IPS-18a (cell line): ENCODE measurements at regions not wholly inside any gene's neighbourhood (a gene's known extent, or its start where the extent isn't known, plus 50 kb on each side); places are given as distances from the start of the nearest gene placed in this dataset.
"Not testable (repeated sequence)": the region's sequence is repeated elsewhere in the genome, so short reads cannot be mapped to it uniquely, and the experiment has no call there.

Experiments
- H3K27ac ChIP-seq: one replicate; pipeline ENCODE4 v1.5.1; 2013; ENCODE audit warnings: low read length
- H3K27me3 ChIP-seq: one replicate; pipeline ENCODE4 v1.6.1; 2013; ENCODE audit warnings: mild to moderate bottlenecking, low read length; ENCODE audit not compliant: control insufficient read depth, insufficient read depth
- H3K36me3 ChIP-seq: one replicate; pipeline ENCODE4 v1.6.1; 2013; ENCODE audit warnings: low read depth, low read length; ENCODE audit not compliant: control insufficient read depth
- H3K4me1 ChIP-seq: one replicate; pipeline ENCODE4 v1.6.1; 2013; ENCODE audit warnings: low read depth, low read length; ENCODE audit not compliant: control insufficient read depth
- H3K4me3 ChIP-seq: one replicate; pipeline ENCODE4 v1.5.1; 2013; ENCODE audit warnings: low read length
- H3K9ac ChIP-seq: one replicate; pipeline ENCODE4 v1.6.1; 2013; ENCODE audit warnings: mild to moderate bottlenecking, low read length, moderate library complexity
- H3K9me3 ChIP-seq: one replicate; pipeline ENCODE4 v1.6.1; 2013; ENCODE audit warnings: low read depth, low read length; ENCODE audit not compliant: control insufficient read depth

- not testable (repeated sequence) for H3K4me3 ChIP-seq, H3K9me3 ChIP-seq, H3K36me3 ChIP-seq, H3K27ac ChIP-seq, H3K27me3 ChIP-seq, H3K4me1 ChIP-seq, H3K9ac ChIP-seq
Measured at GRCh38 chr3:198137038-198137835, 177.2 kb downstream of the LMLN start.

DNA sequence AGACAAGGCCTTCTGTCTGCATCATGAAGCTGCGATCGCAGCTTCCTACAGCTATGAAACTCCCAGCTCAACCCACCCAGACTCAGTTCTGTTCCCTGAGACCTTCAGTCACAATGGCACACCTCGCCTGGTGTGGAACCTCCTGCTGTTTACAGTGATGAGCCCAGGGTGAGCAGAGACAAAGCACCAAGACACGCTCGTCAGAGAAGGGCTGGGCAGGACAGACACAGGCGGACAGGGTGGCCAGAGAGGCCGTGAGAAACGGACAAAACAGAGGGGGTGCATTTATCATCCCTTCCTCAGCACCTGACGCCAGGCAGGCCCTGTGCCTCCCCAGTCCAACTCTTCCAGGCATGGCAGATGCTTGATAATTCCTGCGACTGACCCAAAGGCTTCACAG, 178.2 kb downstream of the LMLN start:
- not testable (repeated sequence) for H3K4me1 ChIP-seq, H3K9ac ChIP-seq, H3K4me3 ChIP-seq, H3K27me3 ChIP-seq, H3K27ac ChIP-seq, H3K36me3 ChIP-seq, H3K9me3 ChIP-seq

DNA sequence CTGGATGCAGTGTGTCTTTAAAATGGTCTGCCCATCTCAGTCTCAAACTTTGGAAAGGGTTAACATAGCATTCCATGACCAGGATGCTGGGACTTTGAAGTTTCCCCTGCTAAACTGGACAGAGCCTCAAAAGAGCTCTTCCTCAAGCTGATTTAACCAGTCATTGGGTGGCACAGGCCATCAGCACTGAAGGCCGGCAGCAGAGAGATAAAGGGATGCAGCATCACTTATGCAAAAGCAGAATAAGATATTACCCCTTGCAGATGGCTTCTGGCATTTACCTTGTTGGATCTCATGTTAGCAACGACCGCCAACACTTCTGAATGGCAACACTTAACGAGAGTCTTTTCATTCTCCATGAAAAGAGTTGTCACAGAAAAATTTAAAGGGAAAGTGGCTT, 179.0 kb downstream of the LMLN start:
- not testable (repeated sequence) for H3K36me3 ChIP-seq, H3K27ac ChIP-seq, H3K27me3 ChIP-seq, H3K4me1 ChIP-seq, H3K9ac ChIP-seq, H3K4me3 ChIP-seq, H3K9me3 ChIP-seq

DNA sequence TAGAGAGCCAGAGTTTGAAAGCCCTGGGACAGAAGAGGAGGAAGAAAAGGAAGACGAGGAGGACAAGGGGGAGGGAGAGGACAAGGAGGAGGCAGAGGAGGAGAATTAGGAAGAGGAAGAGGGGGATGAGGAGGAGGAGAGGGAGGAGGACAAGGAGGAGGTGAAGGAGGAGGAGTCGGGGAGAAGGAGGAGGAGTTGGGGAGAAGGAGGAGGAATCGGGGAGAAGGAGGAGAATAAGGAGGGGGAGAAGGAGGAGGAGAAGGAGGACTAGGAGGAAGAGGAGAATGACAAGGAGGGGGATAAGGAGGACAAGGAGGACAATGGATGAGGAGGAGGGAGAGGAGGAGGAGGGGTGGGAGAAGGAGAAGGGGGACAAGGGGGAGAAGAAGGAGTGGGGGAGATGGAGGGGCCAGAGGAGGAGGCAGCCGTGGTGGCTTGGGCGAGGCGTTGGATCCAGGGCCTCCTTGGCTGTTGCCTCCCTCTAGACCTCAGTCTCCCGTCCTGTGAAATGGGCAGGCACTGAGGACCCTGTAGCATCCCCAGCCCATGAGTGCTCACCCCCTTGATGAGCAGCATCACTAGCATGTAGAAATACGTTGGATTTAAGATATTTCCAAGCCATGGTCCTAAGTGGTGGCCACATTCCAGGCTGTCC, 179.6 kb downstream of the LMLN start:
- not testable (repeated sequence) for H3K4me1 ChIP-seq, H3K9ac ChIP-seq, H3K27me3 ChIP-seq, H3K4me3 ChIP-seq, H3K36me3 ChIP-seq, H3K9me3 ChIP-seq, H3K27ac ChIP-seq

- not testable (repeated sequence) for H3K4me3 ChIP-seq
Measured at GRCh38 chr3:198143300-198144137, 183.5 kb downstream of the LMLN start.

GRCh38 chr3:198145231-198145784, 185.3 kb downstream of the LMLN start:
- H3K9me3 ChIP-seq, H3K4me3 ChIP-seq, H3K27ac ChIP-seq: not testable (repeated sequence)

More at GRCh38 chr3:198143300-198144137, 183.5 kb downstream of the LMLN start:
- not testable (repeated sequence) for H3K9ac ChIP-seq, H3K27ac ChIP-seq, H3K27me3 ChIP-seq, H3K4me1 ChIP-seq, H3K9me3 ChIP-seq, H3K36me3 ChIP-seq

GRCh38 chr3:198146070-198146469, 186.1 kb downstream of the LMLN start:
- not testable (repeated sequence) for H3K27ac ChIP-seq, H3K27me3 ChIP-seq, H3K9me3 ChIP-seq, H3K36me3 ChIP-seq, H3K9ac ChIP-seq, H3K4me3 ChIP-seq, H3K4me1 ChIP-seq

More at GRCh38 chr3:198145231-198145784, 185.3 kb downstream of the LMLN start:
- not testable (repeated sequence) for H3K27me3 ChIP-seq, H3K9ac ChIP-seq, H3K36me3 ChIP-seq, H3K4me1 ChIP-seq

DNA sequence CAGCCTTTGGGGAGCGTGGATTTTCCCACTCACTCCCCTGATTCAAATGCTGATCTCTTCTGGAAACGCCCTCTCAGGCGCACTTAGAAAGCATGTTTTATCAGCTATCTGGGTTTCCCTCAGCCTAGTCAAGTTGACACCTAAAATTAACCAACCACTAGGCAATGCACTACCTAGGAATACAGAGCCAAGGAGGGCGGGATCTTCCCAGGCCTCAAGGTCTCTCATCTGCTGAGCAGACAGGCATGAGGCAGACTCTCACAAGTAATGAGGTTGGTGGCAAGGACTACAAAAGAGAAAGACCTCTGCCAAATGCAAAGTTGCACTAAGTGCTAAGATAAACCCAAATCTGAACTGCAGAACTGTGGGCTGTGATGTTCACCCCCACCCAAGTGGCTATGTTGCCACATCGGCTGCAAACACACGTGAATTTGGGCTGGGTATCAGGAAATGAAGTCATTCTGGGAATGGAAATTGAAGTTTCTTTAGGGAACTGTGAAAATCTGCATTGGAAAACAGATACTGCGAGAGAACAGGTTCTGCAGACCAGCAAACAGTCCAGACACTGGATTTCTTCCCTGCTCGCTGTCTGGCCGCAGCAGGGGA, 186.6 kb downstream of the LMLN start:
- H3K4me3 ChIP-seq, H3K9me3 ChIP-seq, H3K27ac ChIP-seq, H3K4me1 ChIP-seq, H3K36me3 ChIP-seq, H3K27me3 ChIP-seq, H3K9ac ChIP-seq: not testable (repeated sequence)

- not testable (repeated sequence) for H3K27me3 ChIP-seq, H3K27ac ChIP-seq, H3K9ac ChIP-seq, H3K4me3 ChIP-seq, H3K4me1 ChIP-seq, H3K9me3 ChIP-seq, H3K36me3 ChIP-seq
Measured at GRCh38 chr3:198147213-198147612, 187.2 kb downstream of the LMLN start.

DNA sequence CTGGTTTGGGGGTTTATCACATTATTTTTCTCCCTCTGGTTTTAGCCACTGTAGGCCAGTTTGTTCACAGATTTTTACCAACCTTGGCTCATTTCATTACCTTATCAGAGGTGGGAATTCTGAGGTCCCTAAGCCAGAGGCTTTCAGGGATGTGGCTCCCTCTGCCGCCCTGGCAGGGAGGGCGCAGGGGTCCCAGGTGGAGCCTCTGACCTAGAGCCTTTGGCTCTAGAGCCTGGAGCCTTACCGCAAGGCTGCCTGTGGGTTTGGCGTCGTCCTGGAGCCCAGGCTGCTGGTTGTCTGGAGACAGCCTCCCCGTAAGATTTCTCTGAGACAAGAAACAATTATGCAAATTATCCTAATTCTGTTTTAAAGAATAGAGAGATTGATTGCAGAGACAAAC, 188.0 kb downstream of the LMLN start:
- H3K27me3 ChIP-seq, H3K4me1 ChIP-seq, H3K9me3 ChIP-seq, H3K9ac ChIP-seq, H3K36me3 ChIP-seq, H3K4me3 ChIP-seq, H3K27ac ChIP-seq: not testable (repeated sequence)

- not testable (repeated sequence) for H3K9me3 ChIP-seq, H3K4me1 ChIP-seq, H3K27ac ChIP-seq, H3K36me3 ChIP-seq, H3K4me3 ChIP-seq, H3K27me3 ChIP-seq, H3K9ac ChIP-seq
Measured at GRCh38 chr3:198149904-198150303, 189.9 kb downstream of the LMLN start.
